CD4-positive, alpha-beta T cell (primary cell): ENCODE measurements at regions not wholly inside any gene's neighbourhood (a gene's known extent, or its start where the extent isn't known, plus 50 kb on each side); places are given as distances from the start of the nearest gene placed in this dataset.

Experiments
- ATAC-seq: fragments of 200-7000 bp; cut with Tn5 transposase; one replicate; pipeline ENCODE4 v1.10.0; 2022; ENCODE audit warnings: mild to moderate bottlenecking; ENCODE audit not compliant: poor library complexity
- CTCF ChIA-PET: fragments of 350-600 bp; sonication (Branson Sonifier 250); formaldehyde crosslinking; loops from one replicate; lab custom pipeline; 2021; ENCODE audit warnings: antibody characterized with exemption, inconsistent platforms; lab: Charles Lee
- POLR2A ChIA-PET: fragments of 350-600 bp; sonication (Branson Sonifier 250); formaldehyde crosslinking; loops from one replicate; lab custom pipeline; 2021; ENCODE audit warnings: antibody characterized with exemption, inconsistent platforms; lab: Charles Lee
- DNase-seq, 14 experiments: peaks; one replicate each; pipeline ENCODE4 v3.0.0-alpha.2; 2013 to 2020; ENCODE audit warnings: mixed read lengths in 2 of 14
- H3K27ac ChIP-seq, 2 donors: one replicate each; pipeline versions ENCODE4 v1.5.1 to v1.7.0; 2013; ENCODE audit warnings: low read length in 2 of 2, low read depth in 1 of 2, mild to moderate bottlenecking in 1 of 2
- H3K27me3 ChIP-seq, 2 experiments: 1 replicate in 1 of 2; 2 replicates in 1 of 2; pipeline versions ENCODE4 v1.6.1 to v1.7.0; 2013; ENCODE audit warnings: low read length in 2 of 2, control low read depth in 1 of 2, mild to moderate bottlenecking in 1 of 2, moderate library complexity in 1 of 2; ENCODE audit not compliant: insufficient read depth in 2 of 2, control insufficient read depth in 1 of 2
- H3K36me3 ChIP-seq: one replicate; pipeline ENCODE4 v1.6.1; 2013; ENCODE audit warnings: low read length, control low read depth; ENCODE audit not compliant: insufficient read depth
- H3K4me1 ChIP-seq: one replicate; pipeline ENCODE4 v1.6.1; 2013; ENCODE audit warnings: low read length, control low read depth; ENCODE audit not compliant: insufficient read depth
- H3K4me3 ChIP-seq: one replicate; pipeline ENCODE4 v1.5.1; 2013; ENCODE audit warnings: mild to moderate bottlenecking, low read length, moderate library complexity
- H3K9me3 ChIP-seq, 2 experiments: 1 replicate in 1 of 2; 2 replicates in 1 of 2; pipeline versions ENCODE4 v1.6.1 to v1.7.0; 2013; ENCODE audit warnings: low read length in 2 of 2, mild to moderate bottlenecking in 2 of 2, control low read depth in 1 of 2, moderate library complexity in 1 of 2; ENCODE audit not compliant: control insufficient read depth in 1 of 2, insufficient read depth in 1 of 2
- H3K27ac Mint-ChIP-seq: one replicate; pipeline ENCODE4 v1.8.0; 2020; ENCODE audit warnings: mixed read lengths
- H3K27me3 Mint-ChIP-seq: one replicate; pipeline ENCODE4 v1.8.0; 2021; ENCODE audit warnings: mixed read lengths
- H3K36me3 Mint-ChIP-seq: one replicate; pipeline ENCODE4 v1.8.0; 2021; ENCODE audit warnings: low read depth, mixed read lengths
- H3K4me1 Mint-ChIP-seq: one replicate; pipeline ENCODE4 v1.8.0; 2021; ENCODE audit warnings: low read depth, mixed read lengths
- H3K4me3 Mint-ChIP-seq: one replicate; pipeline ENCODE4 v1.8.0; 2020; ENCODE audit warnings: mild to moderate bottlenecking, mixed read lengths
- H3K9me3 Mint-ChIP-seq: one replicate; pipeline ENCODE4 v1.8.0; 2020; ENCODE audit warnings: mixed read lengths
- intact Hi-C, 2 experiments: fragments of 100-400 bp; cut with DNase I in 1 of 2; cut with micrococcal nuclease in 1 of 2; formaldehyde crosslinking; loops; one replicate each; pipeline versions ENCODE4 v1.15.1 to v1.9.0; 2023 to 2025; cut with DNase I, micrococcal nuclease
- TF ChIP-seq, protein P1 (sequence below): fragments of 200-600 bp; IDR thresholded peaks from one replicate; pipeline ENCODE4 v1.8.0; 2022; ENCODE audit warnings: antibody characterized with exemption, mild to moderate bottlenecking

DNA sequence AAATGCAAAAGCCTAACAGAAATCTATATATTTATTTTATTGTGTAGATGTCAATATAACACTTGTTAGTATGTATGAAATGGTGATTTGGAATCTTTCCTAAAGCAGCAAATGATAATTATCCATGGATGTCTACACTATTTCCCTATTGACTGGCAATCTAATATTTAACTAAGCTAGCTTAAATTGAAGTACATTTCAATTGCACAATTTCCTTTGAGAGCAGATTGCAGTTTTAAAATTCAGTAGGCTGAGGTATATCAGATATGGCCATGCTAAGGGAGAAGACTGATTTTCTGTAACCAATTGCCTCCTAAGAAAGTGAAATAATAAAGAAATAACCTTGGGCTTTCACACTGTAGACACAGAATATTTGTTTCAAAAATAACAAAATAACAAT lies 90.1 kb upstream of the KCNJ3 start:
- intact Hi-C loops: no loop called here
- H3K9me3 ChIP-seq: peaks cover 0 to 6% of the 10 kb centered on the region in 2 experiments
- H3K36me3 ChIP-seq: no peaks in the 10 kb centered on the region
- ChIA-PET CTCF (no interaction called here), POLR2A (no interaction called here)
- no peaks in the 10 kb centered on the region for H3K9me3 Mint-ChIP-seq
- ATAC-seq (no peak), DNase-seq (no peak)
- no peak overlapping the region for H3K4me3 ChIP-seq
- TF ChIP-seq, protein P1, sequence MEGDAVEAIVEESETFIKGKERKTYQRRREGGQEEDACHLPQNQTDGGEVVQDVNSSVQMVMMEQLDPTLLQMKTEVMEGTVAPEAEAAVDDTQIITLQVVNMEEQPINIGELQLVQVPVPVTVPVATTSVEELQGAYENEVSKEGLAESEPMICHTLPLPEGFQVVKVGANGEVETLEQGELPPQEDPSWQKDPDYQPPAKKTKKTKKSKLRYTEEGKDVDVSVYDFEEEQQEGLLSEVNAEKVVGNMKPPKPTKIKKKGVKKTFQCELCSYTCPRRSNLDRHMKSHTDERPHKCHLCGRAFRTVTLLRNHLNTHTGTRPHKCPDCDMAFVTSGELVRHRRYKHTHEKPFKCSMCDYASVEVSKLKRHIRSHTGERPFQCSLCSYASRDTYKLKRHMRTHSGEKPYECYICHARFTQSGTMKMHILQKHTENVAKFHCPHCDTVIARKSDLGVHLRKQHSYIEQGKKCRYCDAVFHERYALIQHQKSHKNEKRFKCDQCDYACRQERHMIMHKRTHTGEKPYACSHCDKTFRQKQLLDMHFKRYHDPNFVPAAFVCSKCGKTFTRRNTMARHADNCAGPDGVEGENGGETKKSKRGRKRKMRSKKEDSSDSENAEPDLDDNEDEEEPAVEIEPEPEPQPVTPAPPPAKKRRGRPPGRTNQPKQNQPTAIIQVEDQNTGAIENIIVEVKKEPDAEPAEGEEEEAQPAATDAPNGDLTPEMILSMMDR: no peak
- no peak overlapping the region for H3K27ac ChIP-seq
- H3K36me3 Mint-ChIP-seq: no peaks in the 10 kb centered on the region
- no peaks in the 10 kb centered on the region for H3K27me3 Mint-ChIP-seq
- no peaks in the 10 kb centered on the region for H3K27me3 ChIP-seq
- no peak overlapping the region for H3K4me3 Mint-ChIP-seq
- no peak overlapping the region for H3K27ac Mint-ChIP-seq
- no peaks in the 10 kb centered on the region for H3K4me1 Mint-ChIP-seq
- H3K4me1 ChIP-seq: no peaks in the 10 kb centered on the region

DNA sequence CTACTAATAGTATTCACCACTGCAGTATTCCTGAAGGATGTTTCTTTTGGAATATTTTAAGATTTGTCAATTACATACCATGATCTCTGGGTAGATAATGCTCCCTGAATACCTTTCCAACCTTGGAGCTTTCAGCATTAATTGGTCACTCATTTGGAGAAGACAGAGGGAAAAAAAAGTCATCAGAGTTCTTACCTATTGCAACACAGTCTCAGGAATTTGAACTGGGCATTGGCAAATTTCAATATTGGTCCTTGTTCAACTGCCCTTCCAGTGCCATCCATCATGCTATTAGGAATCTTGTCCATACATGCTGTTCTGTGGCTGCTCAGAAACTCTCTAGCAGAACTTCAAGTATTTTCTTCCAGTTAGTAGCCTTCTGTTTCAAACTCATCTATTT lies 83.6 kb upstream of the KCNJ3 start:
- no peaks in the 10 kb centered on the region for H3K27me3 Mint-ChIP-seq
- no peak overlapping the region for H3K4me3 ChIP-seq
- H3K9me3 ChIP-seq: peaks cover 0 to 6% of the 10 kb centered on the region in 2 experiments
- no peaks in the 10 kb centered on the region for H3K4me1 ChIP-seq
- TF ChIP-seq, protein P1: no peak
- H3K9me3 Mint-ChIP-seq: no peaks in the 10 kb centered on the region
- H3K27me3 ChIP-seq: no peaks in the 10 kb centered on the region
- no peaks in the 10 kb centered on the region for H3K36me3 ChIP-seq
- H3K27ac ChIP-seq: no peak overlapping the region
- DNase-seq (no peak), ATAC-seq (no peak)
- CTCF ChIA-PET: interaction anchor here (0.6 kb wide), 1 partner anchor 960 kb away, joined by 3 read pairs; no protein-coding TSS in a partner anchor
- no peaks in the 10 kb centered on the region for H3K36me3 Mint-ChIP-seq
- intact Hi-C loops: no loop called here
- H3K4me1 Mint-ChIP-seq: no peaks in the 10 kb centered on the region
- no peak overlapping the region for H3K27ac Mint-ChIP-seq
- no peak overlapping the region for H3K4me3 Mint-ChIP-seq
- POLR2A ChIA-PET: no interaction called here

- ATAC-seq: no peak
- TF ChIP-seq, protein P1: no peak
- H3K4me3 Mint-ChIP-seq: no peak overlapping the region
- ChIA-PET POLR2A (no interaction called here), CTCF (no interaction called here)
- H3K4me1 ChIP-seq: no peaks in the 10 kb centered on the region
- intact Hi-C loops: no loop called here
- H3K4me3 ChIP-seq: no peak overlapping the region
- no peaks in the 10 kb centered on the region for H3K9me3 Mint-ChIP-seq
- H3K27me3 ChIP-seq: no peaks in the 10 kb centered on the region
- no peak overlapping the region for H3K27ac Mint-ChIP-seq
- H3K9me3 ChIP-seq: no peaks in the 10 kb centered on the region
- no peaks in the 10 kb centered on the region for H3K4me1 Mint-ChIP-seq
- H3K36me3 Mint-ChIP-seq: no peaks in the 10 kb centered on the region
- H3K27ac ChIP-seq: no peak overlapping the region
- H3K36me3 ChIP-seq: no peaks in the 10 kb centered on the region
- no peak for DNase-seq
- no peaks in the 10 kb centered on the region for H3K27me3 Mint-ChIP-seq
Measured at GRCh38 chr2:154616659-154617058, 81.8 kb upstream of the KCNJ3 start.
